ENCODE measurements at regions not wholly inside any gene's neighbourhood (a gene's known extent, or its start where the extent isn't known, plus 50 kb on each side); places are given as distances from the start of the nearest gene placed in this dataset.

- Histone ChIP-seq H3K27ac (ENCODE audit: low read length) (no peak overlapping the region), H3K27me3 (ENCODE audit: low read length) (peaks cover 19% of the 10 kb centered on the region), H3F3A (ENCODE audit: low read length, unreplicated experiment) (no peaks in the 10 kb centered on the region), H3K36me3 (ENCODE audit: low read depth, low read length) (no peaks in the 10 kb centered on the region), H3K4me3 (ENCODE audit: low read length) (no peak overlapping the region), H3K9me2 (replicated peaks; ENCODE audit: low read length) (no peaks in the 10 kb centered on the region), H2AFZ (ENCODE audit: low read length) (no peak overlapping the region), H4K20me1 (ENCODE audit: low read length) (no peaks in the 10 kb centered on the region), H3K4me1 (ENCODE audit: insufficient read depth, low read length) (no peaks in the 10 kb centered on the region), H3K9me3 (ENCODE audit: low read length) (no peaks in the 10 kb centered on the region), H3K4me2 (ENCODE audit: low read length) (no peak overlapping the region), H3K9ac (ENCODE audit: low read length) (no peak overlapping the region), H3K79me2 (ENCODE audit: low read length) (no peaks in the 10 kb centered on the region)
- POLR2A ChIA-PET (ENCODE audit: unreplicated experiment) = no interaction called here
- CTCF ChIA-PET = no interaction called here
- DNase-seq (no peak), ATAC-seq (no peak)
- no TSS peak for BruUV-seq (replicated peaks)
- TF ChIP-seq CTCF (conservative IDR thresholded peaks at IDR 0.05; ENCODE audit: low read depth, low read length) (no peak), EZH2 (IDR thresholded peaks at IDR 0.05; ENCODE audit: low read length, unreplicated experiment) (no peak), EZH2phosphoT487 (IDR thresholded peaks at IDR 0.05; ENCODE audit: borderline replicate concordance, low read length) (no peak)
- intact Hi-C loops (cut with micrococcal nuclease) = no loop called here
These were observed 93.2 kb downstream of the TRIML1 start for GRCh38 chr4:188232428-188232827.

- ATAC-seq (no peak), DNase-seq (no peak)
- BruUV-seq (replicated peaks) = no TSS peak
- H3K36me3 ChIP-seq (ENCODE audit: low read depth, low read length) = no peaks in the 10 kb centered on the region
- H3K79me2 ChIP-seq (ENCODE audit: low read length) = no peaks in the 10 kb centered on the region
- no peaks in the 10 kb centered on the region for H3K4me1 ChIP-seq (ENCODE audit: insufficient read depth, low read length)
- peaks cover 4% of the 10 kb centered on the region; the same call in 1 of the 2 replicates for H3K27me3 ChIP-seq (ENCODE audit: low read length)
- H3K9ac ChIP-seq (ENCODE audit: low read length) = no peak overlapping the region
- ChIA-PET CTCF (no interaction called here), POLR2A (ENCODE audit: unreplicated experiment) (no interaction called here)
- no peaks in the 10 kb centered on the region for H3K9me2 ChIP-seq (replicated peaks; ENCODE audit: low read length)
- H3K4me2 ChIP-seq (ENCODE audit: low read length) = no peak overlapping the region
- H3K4me3 ChIP-seq (ENCODE audit: low read length) = no peak overlapping the region
- intact Hi-C loops (cut with micrococcal nuclease) = no loop called here
- TF ChIP-seq CTCF (conservative IDR thresholded peaks at IDR 0.05; ENCODE audit: low read depth, low read length) (no peak), EZH2phosphoT487 (IDR thresholded peaks at IDR 0.05; ENCODE audit: borderline replicate concordance, low read length) (no peak), EZH2 (IDR thresholded peaks at IDR 0.05; ENCODE audit: low read length, unreplicated experiment) (no peak)
- no peaks in the 10 kb centered on the region for H4K20me1 ChIP-seq (ENCODE audit: low read length)
- H3F3A ChIP-seq (ENCODE audit: low read length, unreplicated experiment) = no peaks in the 10 kb centered on the region
- no peaks in the 10 kb centered on the region for H3K9me3 ChIP-seq (ENCODE audit: low read length)
- H2AFZ ChIP-seq (ENCODE audit: low read length) = no peak overlapping the region
- no peak overlapping the region for H3K27ac ChIP-seq (ENCODE audit: low read length)
These were observed 102.8 kb downstream of the TRIML1 start for GRCh38 chr4:188242041-188242440.

GRCh38 chr4:188245651-188246050 is 106.4 kb downstream of the TRIML1 start:
- ChIA-PET POLR2A (ENCODE audit: unreplicated experiment) (no interaction called here), CTCF (no interaction called here)
- intact Hi-C loops (cut with micrococcal nuclease) = no loop called here
- no peak overlapping the region for H3K4me3 ChIP-seq (ENCODE audit: low read length)
- H3K27ac ChIP-seq (ENCODE audit: low read length) = no peak overlapping the region
- no peak for ATAC-seq
- H3K9me2 ChIP-seq (replicated peaks; ENCODE audit: low read length) = no peaks in the 10 kb centered on the region
- no peaks in the 10 kb centered on the region for H3F3A ChIP-seq (ENCODE audit: low read length, unreplicated experiment)
- no peak overlapping the region for H3K9ac ChIP-seq (ENCODE audit: low read length)
- H3K4me1 ChIP-seq (ENCODE audit: insufficient read depth, low read length) = no peaks in the 10 kb centered on the region
- BruUV-seq (replicated peaks) = no TSS peak
- peaks cover 6% of the 10 kb centered on the region; the same call in 1 of the 2 replicates for H3K27me3 ChIP-seq (ENCODE audit: low read length)
- TF ChIP-seq EZH2 (IDR thresholded peaks at IDR 0.05; ENCODE audit: low read length, unreplicated experiment) (no peak), CTCF (conservative IDR thresholded peaks at IDR 0.05; ENCODE audit: low read depth, low read length) (no peak), EZH2phosphoT487 (IDR thresholded peaks at IDR 0.05; ENCODE audit: borderline replicate concordance, low read length) (no peak)
- H2AFZ ChIP-seq (ENCODE audit: low read length) = no peak overlapping the region
- no peaks in the 10 kb centered on the region for H4K20me1 ChIP-seq (ENCODE audit: low read length)
- H3K9me3 ChIP-seq (ENCODE audit: low read length) = no peaks in the 10 kb centered on the region
- no peak overlapping the region for H3K4me2 ChIP-seq (ENCODE audit: low read length)
- H3K36me3 ChIP-seq (ENCODE audit: low read depth, low read length) = no peaks in the 10 kb centered on the region
- DNase-seq = no peak
- no peaks in the 10 kb centered on the region for H3K79me2 ChIP-seq (ENCODE audit: low read length)

All from PC-3 (cell line).